GM19467 (cell line): ENCODE measurements at regions not wholly inside any gene's neighbourhood (a gene's known extent, or its start where the extent isn't known, plus 50 kb on each side); places are given as distances from the start of the nearest gene placed in this dataset.
"Not testable (repeated sequence)": the region's sequence is repeated elsewhere in the genome, so short reads cannot be mapped to it uniquely, and the experiment has no call there.

Source experiments
- ATAC-seq: cut with Tn5 transposase; IDR thresholded peaks from one replicate; pipeline ENCODE4 v1.9.1; 2021; ENCODE audit warnings: mild to moderate bottlenecking, moderate library complexity; ENCODE audit not compliant: unreplicated experiment

DNA sequence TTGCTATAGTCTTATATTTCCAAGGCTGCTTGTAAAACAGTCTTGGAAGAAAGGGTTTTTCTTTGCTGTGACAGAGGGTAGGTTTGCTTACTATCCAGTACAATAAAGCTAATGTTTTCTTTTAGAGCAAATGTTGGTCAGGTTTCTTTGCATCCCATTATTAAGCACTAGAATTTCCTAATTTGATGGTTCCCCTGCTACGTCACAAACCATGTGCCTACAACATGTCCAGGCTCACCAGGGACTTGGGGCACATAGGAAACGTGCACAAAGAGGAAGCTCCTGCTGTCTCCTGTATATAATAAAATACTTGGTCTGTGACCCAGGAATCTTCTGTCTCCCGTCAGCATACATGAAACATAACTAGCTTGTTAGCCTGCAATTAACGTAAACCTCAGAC, 486.3 kb upstream of the LRFN5 start:
- ATAC-seq = no peak

GRCh38 chr14:41096131-41096530, 510.5 kb upstream of the LRFN5 start:
- no peak for ATAC-seq

DNA sequence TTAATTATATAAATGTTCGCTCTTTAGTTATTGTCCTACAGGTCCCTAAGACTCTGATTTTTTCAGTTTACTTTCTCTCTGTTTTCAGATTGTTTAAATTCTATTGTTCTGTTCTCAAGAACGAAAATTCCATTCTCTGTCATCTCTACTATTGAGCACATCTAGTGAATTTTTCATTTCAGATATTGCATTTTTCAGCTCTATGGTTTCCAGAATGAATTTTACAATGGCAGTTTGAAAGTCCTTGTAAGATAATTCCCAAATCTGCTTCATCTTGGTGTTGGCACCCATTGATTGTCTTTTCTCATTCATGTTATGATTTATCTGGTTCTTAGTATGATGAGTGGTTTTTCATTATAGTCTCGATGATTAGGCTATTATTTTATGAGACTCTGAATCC, 519.6 kb upstream of the LRFN5 start:
- no peak for ATAC-seq

- no peak for ATAC-seq
These were observed 533.1 kb upstream of the LRFN5 start for GRCh38 chr14:41073544-41073943.

GRCh38 chr14:41072776-41073175, 533.9 kb upstream of the LRFN5 start:
- ATAC-seq = no peak

DNA sequence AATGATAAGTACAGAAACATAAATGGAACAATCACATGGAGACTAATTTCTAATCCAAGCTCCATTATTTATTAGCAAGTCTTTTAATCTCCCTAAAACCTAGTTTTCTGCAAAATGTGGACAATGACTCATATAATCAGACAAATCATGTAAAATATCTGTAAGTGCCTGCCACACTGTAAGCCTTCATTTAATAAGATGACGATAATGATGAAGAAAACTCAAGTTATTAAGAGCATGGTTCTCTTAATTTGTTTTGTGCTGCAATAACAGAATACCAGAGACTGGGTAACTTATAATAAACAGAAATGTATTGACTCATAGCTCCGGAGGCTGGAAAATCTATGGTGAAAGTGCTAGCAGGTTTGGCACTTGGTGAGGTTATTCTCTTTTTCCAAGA, 535.3 kb upstream of the LRFN5 start:
- ATAC-seq = no peak

DNA sequence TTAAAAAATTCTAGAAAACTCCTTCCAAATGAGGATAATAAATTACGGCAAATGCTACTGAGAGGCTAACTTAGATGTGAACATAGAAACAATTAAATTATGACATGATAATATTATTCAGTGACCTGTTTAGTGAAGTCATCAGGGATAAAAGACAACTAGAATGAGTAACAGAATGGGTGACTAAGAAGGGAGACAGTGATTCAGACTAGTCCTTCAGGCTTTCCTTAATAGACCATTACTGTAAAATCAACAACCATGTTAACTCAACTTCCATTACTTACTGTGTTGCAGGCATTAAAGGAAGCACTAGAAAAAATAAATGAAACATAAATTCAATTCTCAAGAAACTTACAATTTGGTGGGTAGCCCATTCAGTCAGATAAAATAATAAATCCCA, 543.9 kb upstream of the LRFN5 start:
- no peak for ATAC-seq

DNA sequence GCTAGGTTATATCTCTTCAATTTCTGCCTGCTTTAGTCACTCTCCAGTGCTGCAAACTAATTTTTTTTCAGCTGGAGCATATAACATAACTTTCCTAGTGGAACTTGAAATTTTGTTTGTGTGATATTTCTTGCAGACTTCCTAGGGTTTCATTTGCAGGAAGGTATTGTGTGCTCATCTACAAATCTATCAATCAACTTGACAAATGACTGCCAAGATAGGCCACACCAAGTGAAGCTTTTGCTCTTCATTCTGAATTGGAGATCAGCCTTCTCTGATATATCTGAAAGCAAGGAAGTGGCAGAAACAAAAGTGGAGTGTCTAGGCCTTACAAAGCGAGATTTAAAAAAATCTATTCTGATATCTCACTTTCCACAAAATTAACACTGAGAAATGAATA, 551.1 kb upstream of the LRFN5 start:
- ATAC-seq = no peak

DNA sequence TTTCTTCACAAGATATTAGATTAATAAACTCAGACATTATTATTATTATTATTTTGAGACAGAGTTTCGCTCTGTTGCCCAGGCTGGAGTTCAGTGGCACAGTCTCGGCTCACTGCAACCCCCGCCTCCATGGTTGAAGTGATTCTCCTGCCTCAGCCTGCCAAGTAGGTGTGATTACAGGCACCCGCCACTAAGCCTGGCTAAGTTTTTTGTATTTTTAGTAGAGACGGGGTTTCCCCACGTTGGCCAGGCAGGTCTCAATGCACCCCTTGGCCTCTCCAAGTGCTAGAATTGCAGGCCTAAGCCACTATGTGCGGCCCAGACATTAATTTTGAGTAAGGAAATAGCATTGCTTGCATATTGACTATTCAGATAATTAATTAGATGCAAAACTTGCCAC, 554.9 kb upstream of the LRFN5 start:
- no peak for ATAC-seq

GRCh38 chr14:41047763-41048162, 558.9 kb upstream of the LRFN5 start:
- no peak for ATAC-seq

DNA sequence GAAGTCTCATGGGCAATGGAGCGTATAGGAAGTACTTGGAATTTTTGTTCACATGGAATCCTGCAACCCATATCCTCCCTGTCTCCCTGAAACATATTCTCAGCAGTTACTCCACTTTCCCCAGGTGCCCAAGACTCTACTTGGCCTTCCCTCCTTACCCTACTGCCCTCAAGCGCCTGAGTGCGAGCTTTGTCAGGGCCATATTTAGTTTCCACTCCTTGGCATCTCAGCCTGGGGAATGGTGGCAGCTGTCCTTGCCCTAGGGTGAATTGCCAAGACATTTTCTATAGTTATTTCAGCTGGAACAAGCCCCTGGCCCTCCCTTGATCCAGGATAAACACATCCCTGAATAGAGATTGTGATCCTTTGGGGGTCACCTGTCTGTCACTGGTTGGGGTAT, 569.3 kb upstream of the LRFN5 start:
- ATAC-seq = no peak

DNA sequence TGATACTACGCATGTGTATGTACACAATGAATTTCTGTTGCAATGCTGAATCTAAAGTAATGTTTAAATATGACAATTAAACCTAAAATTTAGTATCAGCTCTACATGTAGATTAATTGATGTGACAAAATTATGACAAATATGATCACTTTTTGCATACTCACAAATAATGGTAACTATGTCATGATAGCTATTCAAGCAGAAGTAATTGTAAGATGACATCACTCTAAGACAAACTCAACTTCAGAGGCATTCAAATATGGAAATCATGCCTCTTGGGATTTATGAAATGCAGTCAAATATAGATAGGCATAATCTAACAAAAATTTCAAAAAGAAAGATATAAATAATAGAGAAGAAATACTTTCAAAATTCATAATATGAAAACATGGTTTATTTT, 571.7 kb upstream of the LRFN5 start:
- no peak for ATAC-seq

- ATAC-seq = no peak
These were observed 583.7 kb upstream of the LRFN5 start for GRCh38 chr14:41022932-41023331.

- ATAC-seq = no peak
These were observed 590.5 kb upstream of the LRFN5 start for GRCh38 chr14:41016213-41016612.

DNA sequence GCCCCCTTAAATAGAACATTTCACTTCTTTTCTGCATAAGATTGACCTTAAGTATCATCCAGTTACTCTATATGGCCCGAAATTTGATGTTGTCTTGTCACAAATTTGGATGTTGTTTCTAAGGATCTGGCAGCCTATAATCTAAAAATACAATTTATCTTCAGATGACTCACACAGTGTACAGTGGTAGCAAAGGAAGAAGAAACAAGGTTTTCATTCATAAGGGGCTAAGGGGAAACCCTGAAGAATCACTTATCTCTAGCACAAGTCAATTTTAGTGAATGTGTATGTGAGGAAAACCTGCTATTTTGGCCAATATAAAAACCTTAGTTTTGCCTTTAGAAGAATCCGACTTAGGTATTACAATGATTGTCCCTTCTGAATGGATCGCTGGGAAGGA, 606.3 kb upstream of the LRFN5 start:
- no peak for ATAC-seq

DNA sequence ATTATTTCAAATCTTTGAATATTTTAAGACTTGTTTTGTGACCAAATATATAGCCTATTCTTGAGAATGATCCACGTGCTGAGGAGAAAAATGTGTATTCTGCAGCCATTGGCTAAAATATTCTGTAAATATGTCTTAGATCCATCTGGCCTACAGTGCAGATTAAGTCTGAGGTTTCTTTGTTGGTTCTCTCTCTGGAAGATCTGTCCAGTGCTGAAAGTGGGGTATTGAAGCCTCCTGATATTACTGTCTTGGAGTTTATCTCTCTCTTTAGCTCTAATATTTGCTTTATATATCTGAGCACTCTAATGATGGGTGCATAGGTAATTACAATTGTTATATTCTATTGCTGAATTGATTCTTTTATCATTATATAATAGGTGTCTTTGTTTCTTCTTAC, 617.4 kb upstream of the LRFN5 start:
- ATAC-seq = no peak

DNA sequence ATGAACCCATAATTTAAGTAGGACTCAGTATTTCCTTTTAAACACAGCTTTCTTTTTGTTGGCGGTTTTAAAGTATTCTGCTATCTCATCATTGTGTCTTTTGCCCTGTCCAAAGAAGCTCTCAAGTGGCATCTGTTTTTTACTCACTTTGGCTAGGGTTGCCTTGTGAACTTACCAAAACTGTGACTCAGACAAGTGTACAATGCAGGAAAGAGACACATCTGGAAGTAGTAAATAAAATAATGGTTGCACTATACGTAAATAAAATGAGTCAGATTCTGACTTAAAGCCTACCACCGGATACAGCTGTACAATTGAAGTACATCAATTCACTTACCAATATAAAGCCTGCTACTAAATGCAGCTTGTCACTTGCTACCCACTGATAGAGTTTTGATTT, 619.2 kb upstream of the LRFN5 start:
- no peak for ATAC-seq

DNA sequence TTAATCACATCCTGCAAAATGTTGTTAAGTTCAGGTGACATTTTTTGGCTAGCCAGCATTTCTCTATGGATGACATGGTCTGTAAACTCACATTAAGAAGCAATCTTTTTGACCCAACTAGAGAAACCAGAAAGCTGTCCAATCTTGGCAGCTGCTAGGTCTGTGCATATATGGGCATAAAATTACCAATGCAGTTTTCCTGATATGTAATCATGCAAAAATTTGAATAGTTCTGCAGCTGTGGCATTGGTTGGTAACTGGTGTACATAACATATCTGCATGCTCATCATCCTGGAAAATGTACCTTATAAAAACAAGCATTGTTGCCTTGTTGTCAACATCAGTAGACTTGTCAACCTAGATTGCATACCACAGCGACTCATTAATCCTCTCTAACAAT, 620.0 kb upstream of the LRFN5 start:
- ATAC-seq = no peak

DNA sequence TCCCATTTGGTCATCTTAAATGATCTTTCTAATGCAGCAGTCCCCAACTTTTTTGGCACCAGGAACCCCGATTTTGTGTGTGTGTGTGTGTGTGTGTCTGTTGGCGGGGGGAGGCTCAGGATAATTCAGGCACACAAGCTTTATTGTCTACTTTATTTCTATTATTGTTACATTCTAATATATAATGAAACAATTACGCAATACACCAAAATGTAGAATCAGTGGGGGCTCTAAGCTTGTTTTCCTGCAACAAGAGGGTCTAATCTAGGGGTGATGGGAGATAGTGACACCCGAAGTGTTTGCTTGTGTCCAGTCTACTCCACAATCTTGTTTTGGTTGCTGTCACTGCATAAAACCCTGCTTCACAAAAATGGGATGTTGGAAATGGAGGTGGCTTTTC, 621.1 kb upstream of the LRFN5 start:
- no peak for ATAC-seq

DNA sequence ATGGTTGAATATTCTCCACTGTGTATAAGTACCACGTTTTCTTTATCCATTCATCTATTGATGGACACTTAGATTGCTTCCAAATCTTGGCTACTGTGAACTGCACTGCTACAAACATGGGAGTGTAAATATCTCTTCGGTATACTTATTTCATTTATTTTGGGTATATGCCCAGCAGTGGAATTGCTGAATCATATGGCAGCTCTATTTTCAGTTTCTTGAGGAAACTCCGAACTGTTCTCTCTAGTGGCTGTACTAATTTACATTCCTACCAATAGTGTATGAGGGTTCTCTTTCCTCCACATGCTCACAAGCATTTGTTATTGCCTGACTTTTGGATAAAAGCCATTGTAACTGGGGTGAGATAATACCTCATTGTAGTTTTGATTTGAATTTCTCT, 623.1 kb upstream of the LRFN5 start:
- no peak for ATAC-seq

GRCh38 chr14:40981247-40981646, 625.4 kb upstream of the LRFN5 start:
- no peak for ATAC-seq

- not testable (repeated sequence) for ATAC-seq
These were observed 646.4 kb upstream of the LRFN5 start for GRCh38 chr14:40960257-40960656.

DNA sequence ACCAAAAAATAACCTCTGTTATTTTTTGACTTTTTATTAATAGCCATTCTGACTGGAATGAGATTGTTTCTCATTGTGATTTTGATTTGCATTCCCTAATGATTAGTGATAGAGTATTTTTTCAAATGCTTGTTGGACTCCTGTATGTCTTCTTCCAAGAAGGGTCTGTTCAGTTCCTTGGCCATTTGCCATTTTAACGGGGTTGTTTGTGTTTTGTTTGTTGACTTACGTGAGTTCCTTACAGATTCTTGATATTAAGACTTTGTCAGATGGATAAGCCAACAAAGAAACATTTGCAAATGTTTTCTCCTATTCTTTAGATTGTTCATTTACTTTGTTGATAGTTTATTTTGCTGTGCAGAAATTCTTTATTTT, 651.6 kb upstream of the LRFN5 start:
- no peak for ATAC-seq
